Uterus (tissue), 2 donors: ENCODE measurements at regions not wholly inside any gene's neighbourhood (a gene's known extent, or its start where the extent isn't known, plus 50 kb on each side); places are given as distances from the start of the nearest gene placed in this dataset.

Source experiments
- CTCF ChIP-seq, 4 experiments: fragments of 200-600 bp in 2 of 4; fragments of 450-650 bp in 2 of 4; sonication (generic) in 2 of 4; IDR thresholded peaks; one replicate each; pipeline ENCODE4 v1.5.1; 2016 to 2019; ENCODE audit warnings: antibody characterized with exemption in 4 of 4, mild to moderate bottlenecking in 2 of 4, moderate library complexity in 1 of 4
- POLR2A ChIP-seq, 2 donors: fragments of 450-650 bp; IDR thresholded peaks; one replicate each; pipeline ENCODE4 v1.6.1; 2016; ENCODE audit warnings: antibody characterized with exemption in 2 of 2, mild to moderate bottlenecking in 1 of 2, moderate library complexity in 1 of 2

- no peak for TF ChIP-seq CTCF (IDR thresholded peaks at IDR 0.05)
- TF ChIP-seq POLR2A (IDR thresholded peaks at IDR 0.05) = no peak
These were observed 58.4 kb upstream of the SORBS2 start for GRCh38 chr4:185870366-185870765.
